HCT116 (cell line): ENCODE measurements at regions not wholly inside any gene's neighbourhood (a gene's known extent, or its start where the extent isn't known, plus 50 kb on each side); places are given as distances from the start of the nearest gene placed in this dataset.

Experiments used
- ATAC-seq: fragments of 200-7000 bp; cut with Tn5 transposase; 2 replicates; pipeline ENCODE4 v1.9.1; 2020; ENCODE audit warnings: mild to moderate bottlenecking, moderate library complexity
- BruUV-seq: library from RNA; stranded (reverse); fragments of 400-500 nt; replicated peaks from 2 replicates; lab custom pipeline; 2021; lab: Mats Ljungman, UMichigan
- CTCF ChIA-PET: fragments of 300-600 bp; sonication (Branson Sonifier 250); formaldehyde crosslinking; loops from one replicate; lab custom pipeline; 2021; ENCODE audit warnings: antibody characterized with exemption; lab: Charles Lee
- POLR2A ChIA-PET: fragments of 300-600, 350-600 bp; sonication (Branson Sonifier 250); formaldehyde crosslinking; loops from one replicate; lab custom pipeline; 2021; ENCODE audit warnings: antibody characterized with exemption; lab: Charles Lee
- RAD21 ChIA-PET, 2 experiments: fragments of 300-600 bp; sonication (Branson Sonifier 250); formaldehyde crosslinking; loops; one replicate each; lab custom pipeline; 2023; ENCODE audit warnings: low total read pairs in 2 of 2; ENCODE audit not compliant: uncharacterized antibody in 2 of 2, unreplicated experiment in 2 of 2, low non-redundant PET in 1 of 2; lab: Charles Lee
- DNase-seq: peaks from one replicate; pipeline ENCODE4 v3.0.0-alpha.2; 2010; ENCODE audit warnings: low read depth, low spot score
- H2AFZ ChIP-seq: fragments of 200-600 bp; shearing (Covaris generic), sonication (generic); 2 replicates; pipeline ENCODE4 v1.6.1; 2017; ENCODE audit warnings: low read depth, mixed run types, mixed read lengths, antibody characterized with exemption, low read length; ENCODE audit not compliant: poor library complexity, severe bottlenecking
- H3K27ac ChIP-seq: 2 replicates; pipeline ENCODE4 v1.5.1; 2012; ENCODE audit warnings: low read depth, low read length
- H3K27me3 ChIP-seq: fragments of 200-600 bp; sonication (generic); 2 replicates; pipeline ENCODE4 v1.6.1; 2016; ENCODE audit warnings: mixed run types, low read length, mixed read lengths; ENCODE audit not compliant: insufficient read depth
- H3K36me3 ChIP-seq, 2 experiments: fragments of 200-500 bp in 1 of 2; fragments of 200-600 bp in 1 of 2; sonication (Bioruptor generic) in 1 of 2; sonication (generic) in 1 of 2; 2 replicates each; pipeline versions ENCODE4 v1.5.1 to v1.6.1; 2014 to 2016; ENCODE audit warnings: low read length in 2 of 2, inconsistent platforms in 1 of 2, mixed read lengths in 1 of 2, mixed run types in 1 of 2; ENCODE audit not compliant: insufficient read depth in 2 of 2, control insufficient read depth in 1 of 2
- H3K4me1 ChIP-seq, 2 experiments: fragments of 200-600 bp in 1 of 2; sonication (generic) in 1 of 2; 2 replicates each; pipeline versions ENCODE4 v1.5.1 to v1.6.1; 2012 to 2017; ENCODE audit warnings: low read length in 2 of 2, inconsistent platforms in 1 of 2, mild to moderate bottlenecking in 1 of 2, mixed read lengths in 1 of 2, mixed run types in 1 of 2, moderate library complexity in 1 of 2; ENCODE audit not compliant: insufficient read depth in 2 of 2, control insufficient read depth in 1 of 2
- H3K4me2 ChIP-seq: fragments of 200-600 bp; sonication (generic); 2 replicates; pipeline ENCODE4 v1.6.1; 2017; ENCODE audit warnings: mixed run types, low read length, mixed read lengths
- H3K4me3 ChIP-seq, 2 experiments: fragments of 200-600 bp in 1 of 2; sonication (generic) in 1 of 2; replicated peaks in 1 of 2; 2 replicates each; pipeline ENCODE4 v1.5.1; 2011 to 2016; ENCODE audit warnings: low read length in 2 of 2, control low read depth in 1 of 2, low read depth in 1 of 2, mild to moderate bottlenecking in 1 of 2, mixed read lengths in 1 of 2, mixed run types in 1 of 2
- H3K79me2 ChIP-seq: fragments of 200-600 bp; sonication (generic); 2 replicates; pipeline ENCODE4 v1.6.1; 2017; ENCODE audit warnings: mild to moderate bottlenecking, mixed run types, low read length, moderate library complexity, mixed read lengths; ENCODE audit not compliant: insufficient read depth
- H3K9ac ChIP-seq: fragments of 200-600 bp; sonication (generic); 2 replicates; pipeline ENCODE4 v1.6.1; 2016; ENCODE audit warnings: low read length, mixed read lengths
- H3K9me2 ChIP-seq: fragments of 200-600 bp; sonication (generic), shearing (Covaris generic); 2 replicates; pipeline ENCODE4 v1.6.1; 2017; ENCODE audit warnings: mixed run types, mild to moderate bottlenecking, moderate library complexity; ENCODE audit not compliant: insufficient read depth
- H3K9me3 ChIP-seq, 2 experiments: fragments of 200-500 bp in 1 of 2; fragments of 200-600 bp in 1 of 2; sonication (Bioruptor generic) in 1 of 2; sonication (generic) in 1 of 2; 2 replicates each; pipeline ENCODE4 v1.6.1; 2014 to 2017; ENCODE audit warnings: low read length in 2 of 2, mixed read lengths in 2 of 2, inconsistent platforms in 1 of 2, low read depth in 1 of 2, mild to moderate bottlenecking in 1 of 2, mixed run types in 1 of 2, moderate library complexity in 1 of 2; ENCODE audit not compliant: control insufficient read depth in 1 of 2, insufficient read depth in 1 of 2
- H4K20me1 ChIP-seq: fragments of 200-600 bp; sonication (generic), shearing (Covaris generic); 2 replicates; pipeline ENCODE4 v1.6.1; 2017; ENCODE audit warnings: mixed run types, mild to moderate bottlenecking, moderate library complexity; ENCODE audit not compliant: insufficient read depth
- CEBPB ChIP-seq: IDR thresholded peaks from 2 replicates; pipeline ENCODE4 v1.6.1; 2012; ENCODE audit warnings: low read depth
- EGR1 ChIP-seq: IDR thresholded peaks from 2 replicates; pipeline ENCODE4 v1.6.1; 2012; ENCODE audit warnings: low read depth
- ELF1 ChIP-seq: IDR thresholded peaks from 2 replicates; pipeline ENCODE4 v1.6.1; 2012; ENCODE audit warnings: low read depth, borderline replicate concordance
- EZH2 ChIP-seq: fragments of 200-600 bp; sonication (generic); IDR thresholded peaks from 2 replicates; pipeline ENCODE4 v1.6.1; 2017; ENCODE audit warnings: antibody characterized with exemption, mixed run types
- EZH2phosphoT487 ChIP-seq: fragments of 200-600 bp; IDR thresholded peaks from 2 replicates; pipeline ENCODE4 v1.6.1; 2018; ENCODE audit warnings: antibody characterized with exemption, borderline replicate concordance
- JUND ChIP-seq: IDR thresholded peaks from 2 replicates; pipeline ENCODE4 v1.6.1; 2012
- SIN3A ChIP-seq: IDR thresholded peaks from 2 replicates; pipeline ENCODE4 v1.6.1; 2012; ENCODE audit warnings: low read depth
- SRF ChIP-seq: IDR thresholded peaks from 2 replicates; pipeline ENCODE4 v1.6.1; 2012; ENCODE audit warnings: low read depth
- YY1 ChIP-seq: IDR thresholded peaks from 2 replicates; pipeline ENCODE4 v1.6.1; 2011; ENCODE audit warnings: low read length, low read depth, moderate library complexity, mild to moderate bottlenecking; ENCODE audit not compliant: insufficient replicate concordance; ENCODE audit errors: extremely low read depth
- ZNF274 ChIP-seq: fragments of 200-500 bp; sonication (Bioruptor generic); IDR thresholded peaks from 2 replicates; pipeline ENCODE4 v1.6.1; 2014; ENCODE audit warnings: mild to moderate bottlenecking, low read depth, low read length, inconsistent platforms
- intact Hi-C: fragments of 100-400 bp; cut with micrococcal nuclease; formaldehyde crosslinking; loops from 2 replicates; pipeline ENCODE4 v1.10.0; 2022
- TF ChIP-seq, protein P1 (sequence below), 3 experiments: fragments of 200-600 bp in 1 of 3; sonication (generic) in 1 of 3; IDR thresholded peaks in 2 of 3; conservative IDR thresholded peaks in 1 of 3; 2 replicates each; pipeline ENCODE4 v1.5.1; 2012 to 2017; ENCODE audit warnings: low read depth in 2 of 3, low read length in 2 of 3, antibody characterized with exemption in 1 of 3, borderline replicate concordance in 1 of 3, control low read depth in 1 of 3, mild to moderate bottlenecking in 1 of 3, mixed read lengths in 1 of 3, mixed run types in 1 of 3, moderate library complexity in 1 of 3; ENCODE audit not compliant: insufficient read depth in 1 of 3
- TF ChIP-seq, protein P2 (sequence below): IDR thresholded peaks from 2 replicates; pipeline ENCODE4 v1.6.1; 2012
- TF ChIP-seq, protein P3 (sequence below): IDR thresholded peaks from 2 replicates; pipeline ENCODE4 v1.6.1; 2012; ENCODE audit warnings: low read depth
- TF ChIP-seq, protein P4 (sequence below): IDR thresholded peaks from 2 replicates; pipeline ENCODE4 v1.6.1; 2012

DNA sequence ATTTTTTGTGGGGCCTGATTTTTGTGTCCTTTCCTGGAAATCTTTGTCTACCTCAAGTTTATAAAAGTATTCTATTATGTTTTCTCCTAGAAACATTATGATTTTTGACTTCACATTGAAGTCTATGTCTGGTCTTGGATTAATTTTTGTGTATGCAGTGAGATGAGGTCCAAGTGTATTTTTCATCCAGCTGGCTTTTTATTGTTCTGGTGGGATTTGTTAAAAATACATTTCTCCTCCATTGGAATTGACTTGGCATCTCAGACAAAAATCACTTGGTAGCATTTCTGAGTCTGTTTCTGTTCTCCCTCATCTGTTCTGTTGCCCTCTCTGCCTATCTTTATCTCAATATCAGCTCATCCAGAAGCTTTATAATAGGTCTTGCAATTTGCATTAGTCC is 109.0 kb downstream of the IRX1 start:
- H3K79me2 ChIP-seq, result no peaks in the 10 kb centered on the region
- peaks cover 10 to 26% of the 10 kb centered on the region in 2 experiments; a peak in 2 of 4 replicates for H3K9me3 ChIP-seq
- ATAC-seq, result no peak
- DNase-seq, result no peak
- BruUV-seq, result no TSS peak
- H3K4me1 ChIP-seq, result no peaks in the 10 kb centered on the region
- H4K20me1 ChIP-seq, result no peaks in the 10 kb centered on the region
- H3K36me3 ChIP-seq, result no peaks in the 10 kb centered on the region
- intact Hi-C loops, result no loop called here
- no peaks in the 10 kb centered on the region for H3K27me3 ChIP-seq
- H3K27ac ChIP-seq, result no peak overlapping the region
- no peak overlapping the region for H3K4me2 ChIP-seq
- RAD21 ChIA-PET, result no interaction called here
- H3K9me2 ChIP-seq, result no peaks in the 10 kb centered on the region
- H2AFZ ChIP-seq, result no peak overlapping the region
- POLR2A ChIA-PET, result no interaction called here
- no peak overlapping the region for H3K4me3 ChIP-seq
- no peak for TF ChIP-seq CEBPB
- no peak for TF ChIP-seq ELF1
- TF ChIP-seq, protein P1, sequence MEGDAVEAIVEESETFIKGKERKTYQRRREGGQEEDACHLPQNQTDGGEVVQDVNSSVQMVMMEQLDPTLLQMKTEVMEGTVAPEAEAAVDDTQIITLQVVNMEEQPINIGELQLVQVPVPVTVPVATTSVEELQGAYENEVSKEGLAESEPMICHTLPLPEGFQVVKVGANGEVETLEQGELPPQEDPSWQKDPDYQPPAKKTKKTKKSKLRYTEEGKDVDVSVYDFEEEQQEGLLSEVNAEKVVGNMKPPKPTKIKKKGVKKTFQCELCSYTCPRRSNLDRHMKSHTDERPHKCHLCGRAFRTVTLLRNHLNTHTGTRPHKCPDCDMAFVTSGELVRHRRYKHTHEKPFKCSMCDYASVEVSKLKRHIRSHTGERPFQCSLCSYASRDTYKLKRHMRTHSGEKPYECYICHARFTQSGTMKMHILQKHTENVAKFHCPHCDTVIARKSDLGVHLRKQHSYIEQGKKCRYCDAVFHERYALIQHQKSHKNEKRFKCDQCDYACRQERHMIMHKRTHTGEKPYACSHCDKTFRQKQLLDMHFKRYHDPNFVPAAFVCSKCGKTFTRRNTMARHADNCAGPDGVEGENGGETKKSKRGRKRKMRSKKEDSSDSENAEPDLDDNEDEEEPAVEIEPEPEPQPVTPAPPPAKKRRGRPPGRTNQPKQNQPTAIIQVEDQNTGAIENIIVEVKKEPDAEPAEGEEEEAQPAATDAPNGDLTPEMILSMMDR (IDR thresholded peaks at IDR 0.05 in 2 of 3, conservative IDR thresholded peaks at IDR 0.05 in 1 of 3; ENCODE audit: borderline replicate concordance in 1 of 3, insufficient read depth in 1 of 3, low read depth in 2 of 3, low read length in 2 of 3), result no peak
- no peak overlapping the region for H3K9ac ChIP-seq
- CTCF ChIA-PET, result no interaction called here

DNA sequence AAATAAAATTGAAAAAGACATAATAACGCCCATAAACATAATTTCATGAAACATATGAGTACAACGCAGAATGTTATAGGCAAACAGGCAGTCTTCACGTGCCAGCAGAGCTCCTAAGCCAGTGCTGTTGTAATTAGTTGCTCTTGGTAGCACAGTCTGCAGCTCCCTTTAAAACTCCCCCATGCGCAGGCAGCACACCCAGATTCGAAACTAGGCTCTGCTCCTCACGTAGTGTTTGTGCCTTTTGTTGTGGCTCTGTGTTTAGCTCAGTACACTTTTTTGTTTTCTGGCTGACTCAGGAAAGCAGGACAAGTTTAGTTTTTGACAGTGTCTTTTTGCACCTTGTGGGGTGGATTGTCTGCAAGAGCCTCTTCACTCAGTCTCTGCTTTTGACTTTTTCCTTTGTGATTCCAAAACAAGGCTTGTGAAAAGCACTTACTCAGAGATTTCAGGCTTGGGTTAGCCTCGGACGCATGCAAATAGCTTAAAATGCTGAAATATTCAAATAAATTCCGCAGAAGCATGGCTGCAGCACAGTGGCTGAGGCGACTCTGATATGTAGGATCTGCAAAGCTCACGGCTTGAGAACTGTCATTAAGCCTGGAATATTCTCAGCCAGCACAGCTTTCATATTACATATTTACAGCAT is 113.6 kb downstream of the IRX1 start:
- Histone ChIP-seq H3K27me3 (no peaks in the 10 kb centered on the region), H3K9ac (no peak overlapping the region), H3K79me2 (no peaks in the 10 kb centered on the region), H4K20me1 (no peaks in the 10 kb centered on the region), H3K36me3 (no peaks in the 10 kb centered on the region), H3K27ac (no peak overlapping the region), H3K9me2 (no peaks in the 10 kb centered on the region), H3K4me3 (no peak overlapping the region), H3K4me1 (no peaks in the 10 kb centered on the region), H2AFZ (no peak overlapping the region), H3K9me3 (peaks cover 15 to 32% of the 10 kb centered on the region in 2 experiments; a peak in 2 of 4 replicates), H3K4me2 (no peak overlapping the region)
- no TSS peak for BruUV-seq
- POLR2A ChIA-PET, result no interaction called here
- intact Hi-C loops, result no loop called here
- ATAC-seq (no peak), DNase-seq (no peak)
- no peak for TF ChIP-seq EGR1
- no peak for TF ChIP-seq SIN3A
- no peak for TF ChIP-seq EZH2phosphoT487
- TF ChIP-seq JUND, result no peak
- TF ChIP-seq ELF1, result no peak
- no peak for TF ChIP-seq SRF
- TF ChIP-seq, protein P2, sequence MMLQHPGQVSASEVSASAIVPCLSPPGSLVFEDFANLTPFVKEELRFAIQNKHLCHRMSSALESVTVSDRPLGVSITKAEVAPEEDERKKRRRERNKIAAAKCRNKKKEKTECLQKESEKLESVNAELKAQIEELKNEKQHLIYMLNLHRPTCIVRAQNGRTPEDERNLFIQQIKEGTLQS, result no peak
- no peak for TF ChIP-seq CEBPB
- TF ChIP-seq, protein P3, sequence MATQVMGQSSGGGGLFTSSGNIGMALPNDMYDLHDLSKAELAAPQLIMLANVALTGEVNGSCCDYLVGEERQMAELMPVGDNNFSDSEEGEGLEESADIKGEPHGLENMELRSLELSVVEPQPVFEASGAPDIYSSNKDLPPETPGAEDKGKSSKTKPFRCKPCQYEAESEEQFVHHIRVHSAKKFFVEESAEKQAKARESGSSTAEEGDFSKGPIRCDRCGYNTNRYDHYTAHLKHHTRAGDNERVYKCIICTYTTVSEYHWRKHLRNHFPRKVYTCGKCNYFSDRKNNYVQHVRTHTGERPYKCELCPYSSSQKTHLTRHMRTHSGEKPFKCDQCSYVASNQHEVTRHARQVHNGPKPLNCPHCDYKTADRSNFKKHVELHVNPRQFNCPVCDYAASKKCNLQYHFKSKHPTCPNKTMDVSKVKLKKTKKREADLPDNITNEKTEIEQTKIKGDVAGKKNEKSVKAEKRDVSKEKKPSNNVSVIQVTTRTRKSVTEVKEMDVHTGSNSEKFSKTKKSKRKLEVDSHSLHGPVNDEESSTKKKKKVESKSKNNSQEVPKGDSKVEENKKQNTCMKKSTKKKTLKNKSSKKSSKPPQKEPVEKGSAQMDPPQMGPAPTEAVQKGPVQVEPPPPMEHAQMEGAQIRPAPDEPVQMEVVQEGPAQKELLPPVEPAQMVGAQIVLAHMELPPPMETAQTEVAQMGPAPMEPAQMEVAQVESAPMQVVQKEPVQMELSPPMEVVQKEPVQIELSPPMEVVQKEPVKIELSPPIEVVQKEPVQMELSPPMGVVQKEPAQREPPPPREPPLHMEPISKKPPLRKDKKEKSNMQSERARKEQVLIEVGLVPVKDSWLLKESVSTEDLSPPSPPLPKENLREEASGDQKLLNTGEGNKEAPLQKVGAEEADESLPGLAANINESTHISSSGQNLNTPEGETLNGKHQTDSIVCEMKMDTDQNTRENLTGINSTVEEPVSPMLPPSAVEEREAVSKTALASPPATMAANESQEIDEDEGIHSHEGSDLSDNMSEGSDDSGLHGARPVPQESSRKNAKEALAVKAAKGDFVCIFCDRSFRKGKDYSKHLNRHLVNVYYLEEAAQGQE, result no peak
- TF ChIP-seq EZH2, result no peak
- no peak for TF ChIP-seq ZNF274
- TF ChIP-seq, protein P4, sequence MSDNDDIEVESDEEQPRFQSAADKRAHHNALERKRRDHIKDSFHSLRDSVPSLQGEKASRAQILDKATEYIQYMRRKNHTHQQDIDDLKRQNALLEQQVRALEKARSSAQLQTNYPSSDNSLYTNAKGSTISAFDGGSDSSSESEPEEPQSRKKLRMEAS, result no peak
- TF ChIP-seq YY1, result no peak
- CTCF ChIA-PET, result no interaction called here
- RAD21 ChIA-PET, result no interaction called here
